ENCODE measurements at regions not wholly inside any gene's neighbourhood (a gene's known extent, or its start where the extent isn't known, plus 50 kb on each side); places are given as distances from the start of the nearest gene placed in this dataset.

DNA sequence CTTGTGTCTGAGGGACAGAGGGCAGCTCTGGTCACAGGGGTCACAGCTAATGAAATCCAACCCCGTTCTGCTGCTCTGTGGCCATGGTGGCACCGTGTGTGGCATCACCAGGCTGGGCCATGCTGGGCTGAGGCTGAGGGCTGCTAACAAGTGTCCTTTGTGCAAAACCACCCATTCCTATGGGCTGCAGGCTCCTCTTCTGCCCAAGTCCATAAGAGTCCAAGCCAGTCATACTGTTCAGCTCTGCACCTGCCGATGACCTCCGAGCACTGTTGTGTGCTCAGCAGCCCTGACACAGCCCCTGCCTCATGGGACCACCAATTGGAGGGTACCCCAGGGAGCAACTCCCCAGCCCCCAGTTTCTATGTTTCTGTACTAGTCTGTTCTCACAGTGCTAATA is 133.1 kb downstream of the WDR11 start:
- H3K9me2 ChIP-seq (replicated peaks; ENCODE audit: insufficient read depth, low read length): no peaks in the 10 kb centered on the region
- no peak overlapping the region for H3K4me2 ChIP-seq (ENCODE audit: low read depth, low read length, poor library complexity, severe bottlenecking)
- no peak overlapping the region for H3K27ac ChIP-seq (ENCODE audit: low read depth, low read length)
- H3K27me3 ChIP-seq (ENCODE audit: low read length): no peaks in the 10 kb centered on the region
- no peaks in the 10 kb centered on the region for H3K36me3 ChIP-seq (ENCODE audit: low read length)
- no peaks in the 10 kb centered on the region for H3F3A ChIP-seq (ENCODE audit: insufficient read depth)
- no peaks in the 10 kb centered on the region for H4K20me1 ChIP-seq (ENCODE audit: low read depth, low read length)
- H3K4me3 ChIP-seq (ENCODE audit: insufficient read depth, low read length, poor library complexity, severe bottlenecking): no peak overlapping the region
- TF ChIP-seq, protein P1, sequence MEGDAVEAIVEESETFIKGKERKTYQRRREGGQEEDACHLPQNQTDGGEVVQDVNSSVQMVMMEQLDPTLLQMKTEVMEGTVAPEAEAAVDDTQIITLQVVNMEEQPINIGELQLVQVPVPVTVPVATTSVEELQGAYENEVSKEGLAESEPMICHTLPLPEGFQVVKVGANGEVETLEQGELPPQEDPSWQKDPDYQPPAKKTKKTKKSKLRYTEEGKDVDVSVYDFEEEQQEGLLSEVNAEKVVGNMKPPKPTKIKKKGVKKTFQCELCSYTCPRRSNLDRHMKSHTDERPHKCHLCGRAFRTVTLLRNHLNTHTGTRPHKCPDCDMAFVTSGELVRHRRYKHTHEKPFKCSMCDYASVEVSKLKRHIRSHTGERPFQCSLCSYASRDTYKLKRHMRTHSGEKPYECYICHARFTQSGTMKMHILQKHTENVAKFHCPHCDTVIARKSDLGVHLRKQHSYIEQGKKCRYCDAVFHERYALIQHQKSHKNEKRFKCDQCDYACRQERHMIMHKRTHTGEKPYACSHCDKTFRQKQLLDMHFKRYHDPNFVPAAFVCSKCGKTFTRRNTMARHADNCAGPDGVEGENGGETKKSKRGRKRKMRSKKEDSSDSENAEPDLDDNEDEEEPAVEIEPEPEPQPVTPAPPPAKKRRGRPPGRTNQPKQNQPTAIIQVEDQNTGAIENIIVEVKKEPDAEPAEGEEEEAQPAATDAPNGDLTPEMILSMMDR (IDR thresholded peaks at IDR 0.05; ENCODE audit: insufficient read depth, low read length, poor library complexity, severe bottlenecking): no peak
- TF ChIP-seq EZH2phosphoT487 (conservative IDR thresholded peaks at IDR 0.05; ENCODE audit: low read length): no peak
- no peaks in the 10 kb centered on the region for H3K79me2 ChIP-seq (ENCODE audit: insufficient read depth, low read length)
- H3K9me3 ChIP-seq (ENCODE audit: insufficient read depth, low read length): peaks cover 8% of the 10 kb centered on the region
- no peak overlapping the region for H3K9ac ChIP-seq (ENCODE audit: low read length)
- no peak overlapping the region for H2AFZ ChIP-seq (ENCODE audit: low read depth, low read length, severe bottlenecking)

- no peak for TF ChIP-seq EZH2phosphoT487 (conservative IDR thresholded peaks at IDR 0.05; ENCODE audit: low read length)
- TF ChIP-seq, protein P1 (IDR thresholded peaks at IDR 0.05; ENCODE audit: insufficient read depth, low read length, poor library complexity, severe bottlenecking): no peak
Measured at GRCh38 chr10:120987359-120987758, 136.2 kb downstream of the WDR11 start.

DNA sequence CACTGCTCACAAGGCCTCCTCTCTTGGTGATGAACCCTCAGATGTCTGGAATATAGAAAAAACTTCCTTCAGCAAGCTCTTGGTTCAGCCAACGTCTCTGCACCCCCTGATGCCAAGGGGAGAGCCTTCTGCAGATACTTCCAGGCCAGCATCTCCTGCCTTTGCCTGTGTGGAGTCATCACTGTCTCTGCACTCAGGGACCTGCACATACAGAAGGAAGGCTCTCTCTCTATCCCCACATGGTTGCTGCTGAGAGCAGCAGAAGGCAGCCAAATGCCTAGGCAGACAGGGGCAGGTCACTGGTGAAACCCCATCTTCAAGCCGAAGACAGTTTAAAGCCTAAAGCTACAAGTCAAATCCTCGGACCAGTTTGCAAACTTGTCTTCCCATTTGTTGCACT is 137.6 kb downstream of the WDR11 start:
- no peak overlapping the region for H3K4me2 ChIP-seq (ENCODE audit: low read depth, low read length, poor library complexity, severe bottlenecking)
- H3K27me3 ChIP-seq (ENCODE audit: low read length): no peaks in the 10 kb centered on the region
- H4K20me1 ChIP-seq (ENCODE audit: low read depth, low read length): no peaks in the 10 kb centered on the region
- no peaks in the 10 kb centered on the region for H3K9me2 ChIP-seq (replicated peaks; ENCODE audit: insufficient read depth, low read length)
- H3K9me3 ChIP-seq (ENCODE audit: insufficient read depth, low read length): peaks cover 15% of the 10 kb centered on the region
- TF ChIP-seq EZH2phosphoT487 (conservative IDR thresholded peaks at IDR 0.05; ENCODE audit: low read length): no peak
- TF ChIP-seq, protein P1 (IDR thresholded peaks at IDR 0.05; ENCODE audit: insufficient read depth, low read length, poor library complexity, severe bottlenecking): no peak
- no peak overlapping the region for H3K27ac ChIP-seq (ENCODE audit: low read depth, low read length)
- no peak overlapping the region for H2AFZ ChIP-seq (ENCODE audit: low read depth, low read length, severe bottlenecking)
- H3F3A ChIP-seq (ENCODE audit: insufficient read depth): no peaks in the 10 kb centered on the region
- no peak overlapping the region for H3K4me3 ChIP-seq (ENCODE audit: insufficient read depth, low read length, poor library complexity, severe bottlenecking)
- H3K9ac ChIP-seq (ENCODE audit: low read length): no peak overlapping the region
- no peaks in the 10 kb centered on the region for H3K79me2 ChIP-seq (ENCODE audit: insufficient read depth, low read length)
- no peaks in the 10 kb centered on the region for H3K36me3 ChIP-seq (ENCODE audit: low read length)

More at GRCh38 chr10:120987359-120987758, 136.2 kb downstream of the WDR11 start:
- Histone ChIP-seq H3K79me2 (ENCODE audit: insufficient read depth, low read length) (no peaks in the 10 kb centered on the region), H2AFZ (ENCODE audit: low read depth, low read length, severe bottlenecking) (no peak overlapping the region), H3K27me3 (ENCODE audit: low read length) (no peaks in the 10 kb centered on the region), H3K9ac (ENCODE audit: low read length) (no peak overlapping the region), H3K4me3 (ENCODE audit: insufficient read depth, low read length, poor library complexity, severe bottlenecking) (no peak overlapping the region), H3K36me3 (ENCODE audit: low read length) (no peaks in the 10 kb centered on the region), H3F3A (ENCODE audit: insufficient read depth) (no peaks in the 10 kb centered on the region), H4K20me1 (ENCODE audit: low read depth, low read length) (no peaks in the 10 kb centered on the region), H3K4me2 (ENCODE audit: low read depth, low read length, poor library complexity, severe bottlenecking) (no peak overlapping the region), H3K27ac (ENCODE audit: low read depth, low read length) (no peak overlapping the region), H3K9me3 (ENCODE audit: insufficient read depth, low read length) (peaks cover 15% of the 10 kb centered on the region), H3K9me2 (replicated peaks; ENCODE audit: insufficient read depth, low read length) (no peaks in the 10 kb centered on the region)
